Ishikawa (cell line): ENCODE measurements at regions not wholly inside any gene's neighbourhood (a gene's known extent, or its start where the extent isn't known, plus 50 kb on each side); places are given as distances from the start of the nearest gene placed in this dataset.

Source experiments
- CEBPB ChIP-seq: IDR thresholded peaks from 2 replicates; pipeline ENCODE4 v1.6.1; 2012
- FOXM1 ChIP-seq: IDR thresholded peaks from 2 replicates; pipeline ENCODE4 v1.6.1; 2012; ENCODE audit warnings: low read depth, borderline replicate concordance
- MAX ChIP-seq: IDR thresholded peaks from 2 replicates; pipeline ENCODE4 v1.6.1; 2012

DNA sequence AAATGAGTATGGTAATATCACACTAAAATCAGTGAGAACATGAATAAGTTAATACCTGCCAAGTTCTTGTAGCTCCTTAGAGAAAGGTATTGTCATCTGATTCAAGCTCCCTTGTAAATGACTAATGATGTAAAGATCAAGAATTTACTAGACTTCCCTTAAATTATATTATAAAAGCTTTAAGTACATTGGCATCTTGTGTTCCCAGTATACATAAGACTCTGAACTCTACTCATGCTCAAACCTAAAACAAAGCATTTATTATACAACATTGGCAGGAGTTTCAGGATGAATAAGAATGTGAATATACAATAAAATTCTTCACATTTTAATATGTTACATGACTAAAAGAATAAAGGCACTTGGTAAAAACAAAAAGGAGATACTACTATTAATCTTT is 126.8 kb upstream of the UNC5C start:
- TF ChIP-seq MAX (no peak), CEBPB (no peak), FOXM1 (no peak)
